ENCODE measurements at regions not wholly inside any gene's neighbourhood (a gene's known extent, or its start where the extent isn't known, plus 50 kb on each side); places are given as distances from the start of the nearest gene placed in this dataset.

- intact Hi-C loops (cut with DNase I) = no loop called here
- DNase-seq (ENCODE audit: low spot score) = no peak
Observed at GRCh38 chr17:56648321-56648720, 54.8 kb downstream of the NOG start.

DNA sequence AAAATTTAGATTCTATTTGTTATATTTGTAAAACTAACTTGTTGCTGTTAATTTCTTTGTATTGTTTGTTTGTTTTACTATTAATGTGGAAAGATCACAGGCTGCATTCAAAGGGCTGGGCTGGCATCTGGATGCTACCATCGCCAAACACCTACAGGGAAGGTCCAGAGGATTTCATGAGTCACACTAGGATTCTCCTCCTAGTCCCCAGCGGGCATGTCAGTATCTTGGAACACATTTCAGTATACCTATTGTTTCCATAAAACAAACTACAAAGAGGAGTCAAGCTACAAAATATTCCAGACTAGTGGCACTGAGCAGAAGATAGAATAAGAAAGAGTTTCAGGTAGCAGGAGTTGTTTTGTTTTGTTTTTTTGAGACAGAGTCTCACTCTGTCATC is 55.3 kb downstream of the NOG start:
- no peak for DNase-seq (ENCODE audit: low spot score)
- intact Hi-C loops (cut with DNase I) = no loop called here

- intact Hi-C loops (cut with DNase I) = no loop called here
- DNase-seq (ENCODE audit: low spot score) = no peak
Observed at GRCh38 chr17:56652628-56653027, 59.1 kb downstream of the NOG start.

DNA sequence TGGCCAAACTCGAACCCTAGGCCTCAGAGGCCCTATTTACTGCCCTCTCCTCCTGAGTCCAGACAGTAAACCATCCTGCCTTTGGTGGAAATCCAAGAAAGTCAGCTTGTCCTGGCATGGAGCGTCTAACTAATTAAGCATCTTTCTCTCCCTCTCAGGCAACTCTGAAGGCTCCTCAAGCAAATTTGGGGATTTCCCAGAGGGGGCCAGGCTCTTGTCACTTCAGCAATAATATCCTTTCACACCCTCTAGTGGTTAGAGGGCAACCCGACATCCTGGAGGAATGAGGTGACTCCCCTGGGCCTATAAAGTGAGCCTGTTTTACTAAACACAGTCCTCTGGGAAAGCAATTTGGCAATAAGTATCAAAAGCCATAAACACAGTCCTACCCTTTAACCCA is 60.4 kb downstream of the NOG start:
- intact Hi-C loops (cut with DNase I) = no loop called here

DNA sequence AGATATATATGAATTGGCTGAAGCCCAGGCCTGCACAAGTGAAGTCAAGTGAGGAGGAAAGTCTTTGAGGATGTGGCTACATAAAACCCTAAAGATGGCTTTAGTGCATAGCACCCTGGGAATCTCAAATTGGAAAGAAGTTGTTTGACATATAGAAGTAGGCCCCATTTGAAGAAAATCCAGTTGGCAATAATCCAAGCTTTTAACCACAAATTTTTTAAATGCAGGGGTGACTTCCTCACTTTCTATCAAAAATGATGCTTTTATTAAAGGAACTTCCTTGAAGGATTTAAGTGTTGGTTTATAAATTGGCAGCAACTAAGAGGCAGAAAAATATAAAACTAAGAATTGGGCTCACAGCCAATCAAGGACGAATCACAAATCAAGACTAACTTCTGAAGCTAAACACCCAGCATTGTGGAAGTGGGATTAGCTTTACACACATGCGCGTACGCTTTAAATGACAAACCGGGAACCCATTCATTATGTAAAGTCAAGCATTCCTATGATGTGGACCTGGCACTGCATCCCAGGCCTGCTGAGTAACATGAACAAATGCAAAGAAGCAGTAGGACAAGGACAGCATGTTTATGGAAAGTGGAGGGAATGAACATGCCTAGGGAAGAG is 63.3 kb downstream of the NOG start:
- intact Hi-C loops (cut with DNase I) = no loop called here
- DNase-seq (ENCODE audit: low spot score) = no peak

More for the DNA sequence above, 60.4 kb downstream of the NOG start:
- no peak for DNase-seq (ENCODE audit: low spot score)

GRCh38 chr17:56658648-56659047 is 65.1 kb downstream of the NOG start:
- DNase-seq (ENCODE audit: low spot score) = no peak
- intact Hi-C loops (cut with DNase I) = no loop called here

DNA sequence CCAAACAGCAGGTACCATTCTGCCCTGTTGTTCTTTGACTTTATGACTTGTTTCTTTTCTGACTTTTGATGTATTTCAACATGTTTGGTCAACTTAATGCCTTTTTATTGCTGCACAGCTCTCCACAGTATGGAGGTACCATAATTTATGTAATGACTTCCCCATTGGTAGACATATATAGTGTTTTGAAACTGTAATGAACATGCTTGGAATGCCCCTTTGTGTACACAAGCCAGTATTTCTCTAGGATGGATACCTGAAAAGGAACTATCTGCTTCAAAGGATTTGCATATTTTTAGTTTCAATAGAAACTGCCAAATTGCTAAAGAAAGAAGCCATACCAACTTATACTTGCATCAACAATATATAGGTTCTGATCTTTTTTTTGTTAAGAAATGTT is 66.1 kb downstream of the NOG start:
- intact Hi-C loops (cut with DNase I) = no loop called here
- no peak for DNase-seq (ENCODE audit: low spot score)

- no peak for DNase-seq (ENCODE audit: low spot score)
- intact Hi-C loops (cut with DNase I) = no loop called here
Observed at GRCh38 chr17:56661906-56662305, 68.4 kb downstream of the NOG start.

DNA sequence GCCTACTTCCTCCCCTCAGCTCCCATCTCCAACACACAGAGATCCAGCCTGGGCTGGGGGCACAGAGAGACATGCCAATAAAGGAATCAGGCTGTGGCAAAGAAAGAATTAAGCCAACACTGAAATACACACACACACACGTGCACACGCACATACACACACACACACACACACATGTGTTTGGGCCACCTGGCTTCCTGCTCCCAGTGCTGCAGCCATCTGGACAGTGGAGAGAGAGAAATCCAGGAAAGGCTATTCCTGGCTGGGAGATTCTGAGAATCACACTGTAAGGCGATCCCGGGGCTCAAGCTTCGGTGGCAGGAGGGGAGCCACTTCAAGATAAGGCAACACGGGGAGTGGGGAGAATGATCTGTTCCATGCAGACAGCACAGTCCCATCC is 72.4 kb downstream of the NOG start:
- DNase-seq (ENCODE audit: low spot score) = no peak
- intact Hi-C loops (cut with DNase I) = no loop called here

GRCh38 chr17:56667925-56668458 is 74.5 kb downstream of the NOG start:
- intact Hi-C loops (cut with DNase I) = no loop called here
- no peak for DNase-seq (ENCODE audit: low spot score)

DNA sequence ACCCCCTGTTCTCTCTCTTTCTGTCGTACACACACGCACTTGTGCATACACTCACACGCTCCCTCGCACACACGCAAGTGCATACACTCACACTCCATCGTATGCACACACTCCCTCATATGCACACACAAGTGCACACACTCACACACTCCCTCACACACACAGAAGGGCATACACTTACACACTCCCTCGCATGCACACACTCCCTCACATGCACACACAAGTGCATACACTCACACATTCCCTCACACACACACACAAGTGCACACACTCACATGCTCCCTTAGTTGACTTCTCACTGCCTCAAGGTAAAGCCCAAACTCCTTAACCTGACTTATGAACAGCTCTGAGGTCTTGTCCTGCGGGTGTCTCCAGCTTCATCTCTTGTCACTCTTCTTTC is 78.7 kb downstream of the NOG start:
- DNase-seq (ENCODE audit: low spot score) = no peak
- intact Hi-C loops (cut with DNase I) = no loop called here

GRCh38 chr17:56674401-56674925 is 81.0 kb downstream of the NOG start:
- DNase-seq (ENCODE audit: low spot score) = no peak
- intact Hi-C loops (cut with DNase I) = no loop called here

DNA sequence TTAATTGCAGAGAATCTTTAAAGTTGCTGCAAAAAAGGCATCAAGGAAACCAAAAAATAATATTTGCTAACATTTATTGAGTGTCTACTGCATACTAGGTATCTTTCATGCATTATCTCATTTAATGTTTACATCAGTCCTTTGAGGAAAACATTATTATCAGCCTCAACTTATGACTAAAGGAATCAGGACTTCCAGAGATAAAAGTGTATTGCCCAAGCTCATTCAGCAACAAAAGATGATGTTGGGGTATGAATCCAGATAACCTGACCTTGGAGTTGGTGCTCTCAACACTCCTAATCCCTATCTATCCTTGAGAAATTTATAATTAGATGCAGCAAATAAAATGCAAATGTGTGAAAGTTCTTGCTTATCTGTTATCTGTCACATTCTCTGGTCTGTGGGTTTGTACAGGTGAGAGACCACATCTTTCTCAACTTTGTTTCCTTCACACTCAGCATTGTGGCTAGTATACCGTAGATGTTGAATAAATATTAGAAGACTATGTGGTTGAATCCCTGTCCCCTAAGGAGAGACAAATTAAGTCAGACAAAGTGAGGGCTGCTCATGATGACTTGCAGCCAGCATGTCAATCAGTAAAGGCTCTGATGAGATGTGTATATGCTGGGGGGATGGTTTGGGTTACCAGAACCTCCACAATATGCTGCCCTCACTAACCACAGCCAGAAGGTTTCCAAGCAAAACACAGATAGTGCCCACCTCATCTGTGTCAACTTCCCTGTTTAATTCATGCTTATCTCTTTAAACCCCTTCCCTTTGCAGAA is 82.6 kb downstream of the NOG start:
- intact Hi-C loops (cut with DNase I) = no loop called here
- no peak for DNase-seq (ENCODE audit: low spot score)

GRCh38 chr17:56676810-56677209 is 83.3 kb downstream of the NOG start:
- DNase-seq (ENCODE audit: low spot score) = no peak
- intact Hi-C loops (cut with DNase I) = no loop called here

DNA sequence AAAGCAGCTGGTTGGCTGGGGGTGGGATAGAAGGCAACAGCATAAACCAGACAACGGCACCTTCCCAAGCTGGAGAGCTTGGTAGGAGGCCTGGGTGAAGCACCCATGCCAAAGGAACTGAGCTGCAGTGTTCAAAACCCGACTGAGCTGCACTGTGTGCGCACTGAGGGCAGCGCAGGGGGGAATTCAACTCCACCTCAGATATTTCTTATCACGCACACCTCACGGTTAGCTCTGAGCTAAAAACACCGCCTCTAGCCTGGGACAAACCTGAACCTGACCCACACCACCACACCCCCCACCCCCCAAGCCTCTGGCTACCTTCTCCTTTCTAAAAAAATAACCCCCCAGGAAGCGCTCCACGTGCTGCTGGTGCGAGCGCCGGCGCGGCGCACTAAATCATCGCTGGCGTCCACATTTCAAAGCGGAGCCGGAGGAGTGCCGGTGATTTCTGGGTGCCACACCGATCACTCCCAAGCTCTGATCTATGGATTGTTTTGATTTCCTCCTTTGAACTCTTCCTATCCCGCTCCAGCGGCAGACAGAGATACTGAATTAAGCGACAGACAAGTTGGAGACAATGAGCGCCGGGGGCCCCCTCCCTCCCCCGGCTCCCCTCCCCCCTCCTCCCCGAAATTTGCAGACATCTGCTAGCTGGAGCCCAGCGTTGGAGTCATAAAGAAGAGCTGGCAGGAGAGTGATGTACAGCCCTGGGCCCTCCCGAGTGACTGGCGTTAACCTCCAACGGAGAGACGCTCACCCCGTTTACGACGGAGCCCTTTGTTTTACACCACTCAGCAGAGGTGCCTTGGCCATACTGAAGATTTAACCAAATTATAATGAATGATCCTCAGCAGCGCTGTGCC is 85.0 kb downstream of the NOG start:
- no peak for DNase-seq (ENCODE audit: low spot score)
- intact Hi-C loops (cut with DNase I) = no loop called here

DNA sequence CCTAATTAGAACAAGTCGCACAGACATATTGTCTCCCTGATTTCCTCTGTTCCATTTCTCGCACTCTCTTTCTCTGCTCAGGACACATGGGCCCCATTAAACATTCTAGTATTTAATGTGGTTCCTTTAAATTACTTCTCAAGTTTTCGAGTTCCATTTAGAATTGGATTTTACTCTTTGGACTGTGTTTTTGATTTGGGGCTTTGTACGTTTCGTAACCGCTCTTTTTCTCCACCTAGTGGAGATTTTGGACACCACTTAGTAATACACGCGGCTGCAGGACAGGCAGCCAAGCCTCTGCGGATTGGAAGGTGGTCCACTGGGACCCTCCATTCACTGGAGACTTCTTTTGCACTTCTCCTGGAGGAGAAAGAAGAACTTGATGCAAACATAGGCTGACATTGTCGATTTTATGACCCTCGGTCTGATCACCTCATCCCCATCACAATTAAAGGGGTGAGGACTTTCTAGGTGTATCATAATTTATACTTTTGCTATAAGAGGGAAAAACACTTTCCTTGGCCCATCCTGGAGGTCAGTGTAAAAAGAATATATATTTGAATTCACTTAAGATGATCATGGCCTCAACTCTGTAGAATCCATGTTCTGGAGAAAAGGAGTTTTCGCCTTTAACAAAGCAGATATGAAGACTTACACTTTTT is 85.7 kb downstream of the NOG start:
- intact Hi-C loops (cut with DNase I) = no loop called here
- no peak for DNase-seq (ENCODE audit: low spot score)

- DNase-seq (ENCODE audit: low spot score) = no peak
- intact Hi-C loops (cut with DNase I) = no loop called here
Observed at GRCh38 chr17:56679777-56680422, 86.4 kb downstream of the NOG start.

DNA sequence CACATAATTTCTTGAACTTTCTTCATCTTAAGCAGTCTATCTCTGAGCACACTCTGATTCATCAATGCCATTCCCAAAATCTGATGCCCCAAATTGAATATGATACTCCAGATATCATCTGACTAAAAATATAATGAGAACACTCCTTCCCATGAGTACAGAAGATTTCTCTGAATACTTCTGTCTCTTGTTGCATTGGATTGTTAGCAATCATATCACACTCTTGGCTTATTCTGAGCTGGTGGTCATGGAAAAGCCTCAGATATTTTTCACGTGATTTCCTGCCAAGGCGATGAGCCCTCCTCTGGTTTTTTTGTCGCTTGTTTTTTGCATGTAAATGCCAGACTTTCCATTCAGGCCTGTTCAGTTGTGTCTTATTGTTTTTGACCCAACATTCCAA is 87.2 kb downstream of the NOG start:
- no peak for DNase-seq (ENCODE audit: low spot score)
- intact Hi-C loops (cut with DNase I) = no loop called here
